ENCODE measurements at regions not wholly inside any gene's neighbourhood (a gene's known extent, or its start where the extent isn't known, plus 50 kb on each side); places are given as distances from the start of the nearest gene placed in this dataset.

- no peak for DNase-seq (ENCODE audit: low read depth in 2 of 2)
Observed at GRCh38 chr5:142508591-142508990, 177.3 kb downstream of the FGF1 start.

GRCh38 chr5:142507531-142508372, 178.1 kb downstream of the FGF1 start:
- DNase-seq (ENCODE audit: low read depth in 2 of 2), result no peak

GRCh38 chr5:142506756-142507155, 179.1 kb downstream of the FGF1 start:
- DNase-seq (ENCODE audit: low read depth in 2 of 2), result no peak

- no peak for DNase-seq (ENCODE audit: low read depth in 2 of 2)
Observed at GRCh38 chr5:142506046-142506445, 179.8 kb downstream of the FGF1 start.

DNA sequence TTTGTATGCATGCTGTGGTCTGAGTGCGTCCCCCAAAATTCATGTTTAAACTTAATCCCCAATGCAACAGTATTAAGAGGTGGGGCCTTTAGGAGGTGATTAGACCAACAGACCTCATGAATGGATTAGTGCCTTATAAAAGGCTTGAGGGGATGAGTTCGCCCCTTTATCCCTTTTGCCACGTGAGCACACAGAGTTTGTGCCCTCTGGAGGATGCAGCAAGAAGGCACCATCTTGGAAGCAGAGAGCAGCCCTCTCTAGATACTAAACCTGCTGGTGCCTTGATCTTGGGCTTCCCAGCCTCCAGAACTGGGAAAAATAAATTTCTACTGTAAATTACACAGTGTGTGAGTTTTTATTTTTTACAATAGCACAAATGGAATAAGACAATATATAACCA, 177.1 kb upstream of the SPRY4 start:
- DNase-seq (ENCODE audit: low read depth in 2 of 2), result no peak

DNA sequence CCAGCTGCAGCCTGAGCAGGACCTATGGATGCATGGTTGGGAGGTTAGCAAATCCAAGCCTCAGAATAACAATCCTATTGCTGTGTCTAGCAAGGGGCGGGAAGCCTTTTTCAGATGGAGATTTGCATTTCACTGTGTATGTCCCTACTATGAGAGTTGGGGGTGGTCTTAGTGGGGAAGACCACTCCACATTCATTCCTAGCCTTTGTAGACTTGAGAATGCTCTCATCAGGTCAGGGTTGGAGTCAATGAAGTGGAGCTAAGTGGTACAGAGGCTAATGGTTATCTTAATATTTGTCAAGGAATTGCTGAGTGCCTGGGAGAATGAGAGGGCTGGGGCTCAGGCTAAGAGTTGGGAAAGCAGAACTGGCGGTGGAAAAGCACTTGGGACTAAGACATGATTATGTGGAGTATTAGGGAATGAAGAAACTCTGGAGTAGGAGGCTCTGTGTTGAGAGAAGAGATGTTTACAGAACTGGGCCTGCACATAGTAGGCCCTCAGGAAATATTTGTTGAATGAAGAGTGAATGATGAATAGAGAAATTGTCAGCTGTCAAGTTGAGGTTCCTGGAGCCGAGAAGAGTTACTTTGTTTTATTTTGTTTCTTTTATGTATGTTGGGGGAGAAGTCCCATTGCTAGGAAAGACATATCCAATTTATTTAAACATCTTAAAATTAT, 175.5 kb upstream of the SPRY4 start:
- DNase-seq (ENCODE audit: low read depth in 2 of 2), result no peak

GRCh38 chr5:142499591-142500226, 174.9 kb upstream of the SPRY4 start:
- DNase-seq (ENCODE audit: low read depth in 2 of 2), result no peak

- no peak for DNase-seq (ENCODE audit: low read depth in 2 of 2)
Observed at GRCh38 chr5:142498298-142498697, 173.5 kb upstream of the SPRY4 start.

DNA sequence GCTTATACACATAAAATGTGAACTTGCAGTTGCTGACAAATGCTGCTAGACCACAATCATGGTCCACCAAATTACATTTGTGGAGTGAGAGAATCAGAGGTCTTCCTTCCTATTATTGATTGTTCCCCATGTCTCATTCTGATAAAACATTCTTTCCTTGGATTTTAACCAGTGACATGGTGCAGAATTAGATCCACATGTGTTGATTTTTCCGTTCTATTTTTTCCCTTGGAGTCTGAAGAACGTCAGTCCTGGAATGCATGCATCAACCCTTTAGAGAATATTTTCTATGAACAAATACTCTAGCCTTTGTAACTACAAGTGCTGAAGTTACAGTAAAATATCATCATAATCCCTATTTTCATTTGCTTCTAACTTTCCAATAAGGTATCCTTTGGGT, 170.7 kb upstream of the SPRY4 start:
- no peak for DNase-seq (ENCODE audit: low read depth in 2 of 2)

- DNase-seq (ENCODE audit: low read depth in 2 of 2), result no peak
Observed at GRCh38 chr5:142493875-142494518, 169.2 kb upstream of the SPRY4 start.

GRCh38 chr5:142492781-142493281, 168.0 kb upstream of the SPRY4 start:
- no peak for DNase-seq (ENCODE audit: low read depth in 2 of 2)

DNA sequence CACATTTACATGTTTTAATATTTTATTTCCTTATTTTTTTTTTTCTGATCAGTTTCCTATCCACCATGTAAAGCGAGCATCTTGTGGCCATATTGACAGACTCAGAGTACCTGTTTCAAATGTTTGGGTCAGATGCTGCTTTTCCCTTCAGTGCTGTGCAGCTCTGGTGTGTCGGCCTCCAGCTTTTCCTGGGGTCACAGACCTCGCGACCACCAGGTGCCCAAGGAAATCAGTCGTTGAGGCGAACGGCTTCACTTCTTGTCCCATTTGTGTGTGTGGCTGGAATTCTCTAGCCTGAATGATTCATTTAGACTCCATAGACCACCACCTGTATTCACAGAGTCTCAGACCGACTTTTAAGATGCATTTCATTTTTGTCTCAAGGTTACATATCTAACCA, 166.9 kb upstream of the SPRY4 start:
- DNase-seq (ENCODE audit: low read depth in 2 of 2), result no peak

- no peak for DNase-seq (ENCODE audit: low read depth in 2 of 2)
Observed at GRCh38 chr5:142491270-142491669, 166.4 kb upstream of the SPRY4 start.

DNA sequence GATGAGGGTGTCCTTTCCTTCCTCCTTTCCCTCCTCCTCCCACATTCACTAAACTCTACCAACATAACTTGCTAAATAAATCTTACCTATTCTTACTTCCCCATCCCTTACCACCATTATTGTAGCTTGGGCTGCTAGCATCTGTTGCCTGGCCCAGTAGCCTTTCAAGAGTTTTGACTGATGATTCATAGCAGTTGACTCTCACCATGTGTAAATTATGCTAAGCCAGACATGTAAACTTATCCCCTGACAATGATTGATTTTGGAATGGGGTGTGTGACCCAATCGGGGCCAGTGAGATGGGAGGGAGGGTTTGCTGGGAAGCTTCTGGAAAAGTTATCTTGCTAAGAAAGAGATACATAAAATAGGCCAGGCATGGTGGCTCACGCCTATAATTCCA, 161.8 kb upstream of the SPRY4 start:
- DNase-seq (ENCODE audit: low read depth in 2 of 2), result no peak

GRCh38 chr5:142486020-142486419, 161.2 kb upstream of the SPRY4 start:
- DNase-seq (ENCODE audit: low read depth in 2 of 2), result no peak

DNA sequence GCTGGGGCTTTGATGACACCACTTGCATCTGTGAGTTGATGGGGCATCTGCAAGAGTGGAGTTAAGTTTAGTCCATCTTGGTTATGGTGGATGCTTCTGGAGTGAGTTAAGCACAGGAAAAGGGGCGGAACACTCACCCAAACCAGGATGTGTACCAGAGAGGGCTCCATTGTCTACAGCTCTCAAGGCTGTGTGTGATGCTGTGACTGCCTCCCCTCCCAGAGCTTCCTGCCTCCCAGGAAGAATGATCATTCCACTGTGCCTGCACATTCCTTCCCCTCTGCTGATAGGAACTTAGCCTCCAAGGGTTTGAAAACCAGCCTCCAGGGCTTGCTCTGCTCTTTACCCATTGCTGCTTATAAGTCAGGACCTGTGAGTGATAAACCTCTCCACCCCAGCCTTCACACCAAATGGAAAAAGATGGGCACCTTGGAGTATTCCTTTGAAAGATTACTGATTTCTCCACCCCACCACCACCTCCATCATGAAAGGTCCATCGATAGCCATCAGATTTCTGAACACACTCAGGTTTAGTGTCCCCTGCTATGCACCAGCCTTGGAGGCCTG, 160.1 kb upstream of the SPRY4 start:
- DNase-seq (ENCODE audit: low read depth in 2 of 2), result no peak

DNA sequence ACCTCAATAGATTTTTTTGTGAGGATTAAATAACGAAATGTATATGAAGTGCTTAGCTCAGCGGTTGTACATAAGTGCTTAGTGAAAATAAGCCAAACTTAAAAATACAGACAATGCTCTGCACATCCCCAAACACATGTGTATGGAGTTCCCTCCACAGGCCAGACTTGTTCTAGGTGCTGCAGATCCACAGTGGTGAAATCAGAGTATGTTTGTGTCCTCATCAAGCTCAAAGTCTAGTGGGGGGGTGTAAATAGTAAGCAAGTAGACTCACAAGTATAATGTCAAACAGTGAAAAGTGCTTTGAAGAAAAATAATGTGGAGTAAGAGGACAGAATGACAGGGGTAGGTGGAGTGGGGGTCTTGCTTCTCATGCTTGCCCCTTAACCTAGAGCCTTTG, 157.4 kb upstream of the SPRY4 start:
- DNase-seq (ENCODE audit: low read depth in 2 of 2), result no peak

DNA sequence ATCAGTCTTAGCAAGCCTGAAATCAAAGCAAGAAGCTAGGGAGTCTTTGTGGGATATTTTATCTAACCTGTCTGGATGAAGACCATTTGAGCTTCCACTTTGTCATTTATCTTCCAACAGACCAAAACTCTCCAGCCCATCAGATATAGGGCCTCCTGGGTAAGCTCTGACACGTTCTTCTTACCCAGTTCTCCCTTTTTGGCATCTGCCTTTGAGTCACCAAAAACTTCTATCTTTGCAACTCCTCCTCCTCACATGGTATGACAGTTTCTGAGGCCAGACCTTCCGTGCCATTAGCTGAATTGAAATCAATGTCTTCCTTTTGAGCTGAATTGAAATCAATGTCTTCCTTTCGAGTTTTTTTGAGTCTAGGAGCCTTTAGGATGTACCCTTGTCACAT, 156.6 kb upstream of the SPRY4 start:
- no peak for DNase-seq (ENCODE audit: low read depth in 2 of 2)

GRCh38 chr5:142479854-142480519, 155.2 kb upstream of the SPRY4 start:
- DNase-seq (ENCODE audit: low read depth in 2 of 2), result no peak

- no peak for DNase-seq (ENCODE audit: low read depth in 2 of 2)
Observed at GRCh38 chr5:142479150-142479549, 154.3 kb upstream of the SPRY4 start.

DNA sequence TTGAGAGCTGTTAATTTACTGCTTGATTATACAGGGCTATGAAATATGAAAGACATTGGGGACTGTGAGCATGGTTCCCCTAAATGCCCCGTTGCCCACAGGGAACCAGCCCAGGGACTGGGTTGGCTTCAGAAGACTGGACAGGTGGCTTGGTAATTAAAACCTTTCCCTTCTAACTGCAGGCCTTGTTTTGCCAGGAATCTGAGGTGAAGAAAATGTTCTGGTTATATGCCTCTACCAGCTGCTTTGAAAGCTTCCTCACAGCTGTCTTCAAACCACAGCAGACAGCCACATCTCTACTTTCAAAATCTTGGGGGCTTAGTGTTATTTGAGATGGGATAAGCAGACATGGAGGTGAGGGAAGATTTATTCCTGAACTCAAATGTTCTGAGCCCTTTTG, 153.3 kb upstream of the SPRY4 start:
- no peak for DNase-seq (ENCODE audit: low read depth in 2 of 2)
